GM10266 (cell line): ENCODE measurements at regions not wholly inside any gene's neighbourhood (a gene's known extent, or its start where the extent isn't known, plus 50 kb on each side); places are given as distances from the start of the nearest gene placed in this dataset.

ENCODE experiments used
- DNase-seq: peaks from one replicate; pipeline ENCODE4 v3.0.0; 2012; ENCODE audit errors: extremely low spot score
- CTCF ChIP-seq: IDR thresholded peaks from 2 replicates; pipeline ENCODE4 v1.5.1; 2012; ENCODE audit warnings: mild to moderate bottlenecking, low read depth; ENCODE audit not compliant: control insufficient read depth, insufficient read depth; ENCODE audit errors: missing control alignments

- peak; percentile 38 for DNase-seq
- TF ChIP-seq CTCF = peak; percentile 75
These were observed 97.7 kb upstream of the PTPN13 start for GRCh38 chr4:86496094-86497080.

GRCh38 chr4:86497131-86497530 lies 97.0 kb upstream of the PTPN13 start:
- TF ChIP-seq CTCF = no peak
- no peak for DNase-seq

- TF ChIP-seq CTCF = peak; percentile 83
- peak; percentile 33 for DNase-seq
These were observed 95.9 kb upstream of the PTPN13 start for GRCh38 chr4:86497980-86498862.

GRCh38 chr4:86498863-86499166 lies 95.3 kb upstream of the PTPN13 start:
- no peak for DNase-seq

GRCh38 chr4:86500527-86500926 lies 93.6 kb upstream of the PTPN13 start:
- no peak for TF ChIP-seq CTCF
- no peak for DNase-seq

More at GRCh38 chr4:86498863-86499166, 95.3 kb upstream of the PTPN13 start:
- no peak for TF ChIP-seq CTCF

- TF ChIP-seq CTCF = no peak
- no peak for DNase-seq
These were observed 92.0 kb upstream of the PTPN13 start for GRCh38 chr4:86502081-86502480.
